OCI-LY1 (cell line): ENCODE measurements at regions not wholly inside any gene's neighbourhood (a gene's known extent, or its start where the extent isn't known, plus 50 kb on each side); places are given as distances from the start of the nearest gene placed in this dataset.

Experiments
- CTCF ChIP-seq: fragments of 200-600 bp; sonication (generic), shearing (Covaris generic); IDR thresholded peaks from 2 replicates; pipeline ENCODE4 v1.5.1; 2017; ENCODE audit warnings: mild to moderate bottlenecking, antibody characterized with exemption, low read length, moderate library complexity, mixed read lengths
- EZH2 ChIP-seq: fragments of 200-600 bp; sonication (generic), shearing (Covaris generic); IDR thresholded peaks from 2 replicates; pipeline ENCODE4 v1.8.0; 2017; ENCODE audit warnings: borderline replicate concordance, mixed run types, mild to moderate bottlenecking, antibody characterized with exemption, low read length, moderate library complexity, mixed read lengths

GRCh38 chr18:27270508-27270907, 85.4 kb upstream of the CHST9 start:
- TF ChIP-seq CTCF (no peak), EZH2 (no peak)
